OCI-LY1 (cell line): ENCODE measurements at regions not wholly inside any gene's neighbourhood (a gene's known extent, or its start where the extent isn't known, plus 50 kb on each side); places are given as distances from the start of the nearest gene placed in this dataset.

Experiments
- H2AFZ ChIP-seq: fragments of 200-600 bp; sonication (generic), shearing (Covaris generic); 2 replicates; pipeline ENCODE4 v1.6.0; 2014; ENCODE audit warnings: antibody characterized with exemption, mild to moderate bottlenecking, low read length
- H3F3A ChIP-seq: fragments of 200-600 bp; sonication (generic), shearing (Covaris generic); 2 replicates; pipeline ENCODE4 v1.6.0; 2014; ENCODE audit warnings: mild to moderate bottlenecking, antibody characterized with exemption, low read length, moderate library complexity; ENCODE audit not compliant: insufficient read depth
- H3K27ac ChIP-seq: fragments of 200-600 bp; sonication (generic); 2 replicates; pipeline ENCODE4 v1.5.1; 2014; ENCODE audit warnings: low read length, mixed run types, mild to moderate bottlenecking, low read depth; ENCODE audit not compliant: poor library complexity, severe bottlenecking
- H3K27me3 ChIP-seq: fragments of 200-600 bp; sonication (generic); 2 replicates; pipeline ENCODE4 v1.6.0; 2014; ENCODE audit warnings: antibody characterized with exemption, mild to moderate bottlenecking, low read length, moderate library complexity; ENCODE audit not compliant: insufficient read depth
- H3K36me3 ChIP-seq: fragments of 200-600 bp; sonication (generic); 2 replicates; pipeline ENCODE4 v1.6.1; 2014; ENCODE audit warnings: mild to moderate bottlenecking, antibody characterized with exemption, low read length, moderate library complexity, mixed read lengths; ENCODE audit not compliant: insufficient read depth
- H3K4me1 ChIP-seq: fragments of 200-600 bp; sonication (generic); 2 replicates; pipeline ENCODE4 v1.5.1; 2014; ENCODE audit warnings: mild to moderate bottlenecking, low read length, moderate library complexity; ENCODE audit not compliant: insufficient read depth, severe bottlenecking
- H3K4me2 ChIP-seq: fragments of 200-600 bp; sonication (generic), shearing (Covaris generic); 2 replicates; pipeline ENCODE4 v1.6.1; 2014; ENCODE audit warnings: low read length
- H3K4me3 ChIP-seq: fragments of 200-600 bp; sonication (generic); 2 replicates; pipeline ENCODE4 v1.5.1; 2014; ENCODE audit warnings: low read length, low read depth, mild to moderate bottlenecking, mixed read lengths; ENCODE audit not compliant: poor library complexity, severe bottlenecking
- H3K79me2 ChIP-seq: fragments of 200-600 bp; shearing (Covaris generic); 2 replicates; pipeline ENCODE4 v1.6.1; 2016; ENCODE audit warnings: mixed run types, low read length, mixed read lengths; ENCODE audit not compliant: insufficient read depth
- H3K9ac ChIP-seq: fragments of 200-600 bp; sonication (generic), shearing (Covaris generic); 2 replicates; pipeline ENCODE4 v1.6.1; 2014; ENCODE audit warnings: mild to moderate bottlenecking, low read length, mixed read lengths
- H3K9me2 ChIP-seq: fragments of 200-600 bp; sonication (generic), shearing (Covaris generic); 2 replicates; pipeline ENCODE4 v1.6.1; 2014; ENCODE audit warnings: low read depth, mild to moderate bottlenecking, low read length, mixed read lengths
- H3K9me3 ChIP-seq: fragments of 200-600 bp; shearing (Covaris generic); 2 replicates; pipeline ENCODE4 v1.6.1; 2014; ENCODE audit warnings: low read length, mixed read lengths
- H4K20me1 ChIP-seq: fragments of 200-600 bp; sonication (generic), shearing (Covaris generic); 2 replicates; pipeline ENCODE4 v1.6.0; 2016; ENCODE audit warnings: mild to moderate bottlenecking, low read length; ENCODE audit not compliant: insufficient read depth
- CTCF ChIP-seq: fragments of 200-600 bp; sonication (generic), shearing (Covaris generic); IDR thresholded peaks from 2 replicates; pipeline ENCODE4 v1.5.1; 2017; ENCODE audit warnings: mild to moderate bottlenecking, antibody characterized with exemption, low read length, moderate library complexity, mixed read lengths
- EZH2 ChIP-seq: fragments of 200-600 bp; sonication (generic), shearing (Covaris generic); IDR thresholded peaks from 2 replicates; pipeline ENCODE4 v1.8.0; 2017; ENCODE audit warnings: borderline replicate concordance, mixed run types, mild to moderate bottlenecking, antibody characterized with exemption, low read length, moderate library complexity, mixed read lengths

GRCh38 chr13:34258646-34259386 is 440.9 kb downstream of the RFC3 start:
- Histone ChIP-seq H3K27ac (no peak overlapping the region), H3K4me2 (no peak overlapping the region), H4K20me1 (no peaks in the 10 kb centered on the region)

DNA sequence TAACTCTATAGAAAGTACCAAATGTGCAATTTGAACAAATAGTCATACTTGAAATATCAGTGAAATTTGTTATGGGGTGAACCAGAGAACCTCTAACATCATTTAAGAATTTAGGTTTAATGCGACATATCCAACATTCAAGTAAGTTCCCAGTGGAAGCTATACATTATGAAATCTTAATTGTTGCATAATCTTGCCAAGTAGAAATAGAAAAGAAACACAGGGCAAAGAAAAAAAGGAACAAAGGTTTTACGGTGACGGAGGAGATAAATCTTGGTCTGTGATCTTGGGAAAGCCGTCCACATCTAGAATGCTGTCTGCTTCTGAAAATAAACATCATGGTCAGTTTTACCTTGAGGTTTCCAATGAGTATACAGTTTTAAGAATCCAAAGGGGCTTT is 445.7 kb downstream of the RFC3 start:
- Histone ChIP-seq H4K20me1 (no peaks in the 10 kb centered on the region), H3F3A (no peaks in the 10 kb centered on the region), H3K4me1 (no peaks in the 10 kb centered on the region), H3K9ac (no peak overlapping the region), H3K27ac (no peak overlapping the region), H3K27me3 (no peaks in the 10 kb centered on the region), H3K4me3 (no peak overlapping the region), H3K9me2 (no peaks in the 10 kb centered on the region), H3K79me2 (no peaks in the 10 kb centered on the region), H3K4me2 (no peak overlapping the region), H3K9me3 (no peaks in the 10 kb centered on the region), H3K36me3 (no peaks in the 10 kb centered on the region), H2AFZ (no peak overlapping the region)
- TF ChIP-seq CTCF, result no peak
- no peak for TF ChIP-seq EZH2

More at GRCh38 chr13:34258646-34259386, 440.9 kb downstream of the RFC3 start:
- no peak overlapping the region for H3K4me3 ChIP-seq
- H3K4me1 ChIP-seq, result no peaks in the 10 kb centered on the region
- H3K79me2 ChIP-seq, result no peaks in the 10 kb centered on the region
- H3K9ac ChIP-seq, result no peak overlapping the region
- H3K36me3 ChIP-seq, result no peaks in the 10 kb centered on the region
- no peaks in the 10 kb centered on the region for H3F3A ChIP-seq
- H2AFZ ChIP-seq, result no peak overlapping the region
- no peak for TF ChIP-seq CTCF
- H3K9me2 ChIP-seq, result no peaks in the 10 kb centered on the region
- H3K27me3 ChIP-seq, result no peaks in the 10 kb centered on the region
- no peaks in the 10 kb centered on the region for H3K9me3 ChIP-seq

DNA sequence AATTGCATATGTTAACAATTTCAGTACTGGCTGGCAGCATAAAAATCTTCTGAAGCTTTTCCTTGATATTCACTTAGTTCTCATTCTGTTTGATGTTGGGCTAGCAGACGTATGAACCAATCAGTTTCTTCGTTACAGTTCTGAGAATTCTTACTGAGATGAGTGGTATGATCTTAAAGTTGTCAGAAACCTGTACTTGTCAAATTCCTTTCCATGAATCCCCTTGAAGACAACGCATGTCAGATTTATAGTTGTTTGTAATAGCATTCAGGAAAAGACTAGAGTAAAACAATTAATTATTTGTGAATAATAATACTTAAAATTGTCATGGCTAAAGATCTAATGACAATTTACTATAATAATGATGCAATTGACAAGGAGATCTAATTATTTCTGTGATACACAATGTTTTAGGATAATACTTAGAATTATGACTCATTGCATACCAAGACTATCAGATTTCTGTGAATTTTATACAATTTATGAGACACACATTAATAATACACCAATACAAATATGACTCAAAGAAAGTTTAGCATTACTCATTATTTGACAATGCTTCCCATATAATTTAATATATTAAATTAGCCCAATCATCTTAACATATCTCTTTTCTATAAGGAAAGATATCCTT is 447.2 kb downstream of the RFC3 start:
- TF ChIP-seq CTCF, result no peak
- TF ChIP-seq EZH2, result no peak
- no peak overlapping the region for H3K4me3 ChIP-seq
- H3K4me1 ChIP-seq, result no peaks in the 10 kb centered on the region
- H3K4me2 ChIP-seq, result no peak overlapping the region
- H3F3A ChIP-seq, result no peaks in the 10 kb centered on the region
- no peak overlapping the region for H3K9ac ChIP-seq
- H3K79me2 ChIP-seq, result no peaks in the 10 kb centered on the region
- no peak overlapping the region for H3K27ac ChIP-seq
- no peak overlapping the region for H2AFZ ChIP-seq
- H3K9me3 ChIP-seq, result no peaks in the 10 kb centered on the region
- H3K36me3 ChIP-seq, result no peaks in the 10 kb centered on the region
- H4K20me1 ChIP-seq, result no peaks in the 10 kb centered on the region
- H3K27me3 ChIP-seq, result no peaks in the 10 kb centered on the region
- H3K9me2 ChIP-seq, result no peaks in the 10 kb centered on the region
